ENCODE measurements at regions not wholly inside any gene's neighbourhood (a gene's known extent, or its start where the extent isn't known, plus 50 kb on each side); places are given as distances from the start of the nearest gene placed in this dataset.
"Not testable (repeated sequence)": the region's sequence is repeated elsewhere in the genome, so short reads cannot be mapped to it uniquely, and the experiment has no call there.

DNA sequence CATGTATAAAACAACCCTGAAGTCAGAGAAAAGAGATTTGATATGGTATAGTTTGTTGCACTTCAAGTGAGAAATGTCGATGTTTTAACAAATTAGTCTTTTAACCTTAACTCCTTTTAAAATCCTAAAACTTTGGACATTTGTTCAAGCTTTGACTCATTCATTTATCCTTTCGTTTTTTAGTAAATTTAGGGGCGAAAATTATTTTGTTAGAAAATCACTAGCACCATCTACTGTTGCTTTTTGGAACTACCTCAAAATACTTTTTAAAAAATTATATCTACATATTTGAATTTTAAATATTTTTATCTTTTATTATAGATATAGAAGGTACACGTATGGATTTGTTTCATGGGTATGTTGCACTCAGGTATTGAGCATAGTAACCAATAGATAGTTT is 165.1 kb upstream of the POF1B start:
- Histone ChIP-seq H3K4me3 (ENCODE audit: low read depth, low read length) (peak overlapping the region; percentile 45; the same call in 1 of the 2 replicates), H2AFZ (ENCODE audit: low read length, unreplicated experiment) (peak overlapping the region; percentile 60)

DNA sequence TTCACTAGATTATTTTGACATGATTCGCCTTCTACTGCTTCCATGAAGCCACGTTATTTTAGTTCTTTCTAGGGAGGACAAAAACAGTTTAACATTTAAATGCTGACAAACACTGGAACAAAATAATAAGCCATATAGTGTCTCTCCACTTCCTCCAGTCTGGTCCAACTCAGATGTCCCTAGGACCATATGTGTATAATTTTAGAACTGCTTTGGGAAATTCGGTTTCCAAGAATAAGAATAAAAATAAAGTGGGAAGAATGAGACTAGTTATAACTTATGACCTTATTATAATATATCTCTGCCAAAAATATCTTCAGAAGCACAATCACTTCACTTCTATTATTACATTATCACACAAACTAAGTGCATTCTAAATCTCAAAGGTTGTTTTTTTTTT is 164.4 kb upstream of the POF1B start:
- Histone ChIP-seq H3K4me1 (ENCODE audit: control insufficient read depth, insufficient read depth, low read length, unreplicated experiment) (no peaks in the 10 kb centered on the region), H3K36me3 (ENCODE audit: insufficient read depth, low read length) (no peaks in the 10 kb centered on the region), H3K27ac (ENCODE audit: low read depth, low read length) (no peak overlapping the region), H2AFZ (ENCODE audit: low read length, unreplicated experiment) (no peak overlapping the region), H3K4me3 (ENCODE audit: low read depth, low read length) (no peak overlapping the region), H3K27me3 (ENCODE audit: insufficient read depth, low read length) (no peaks in the 10 kb centered on the region), H3K79me2 (ENCODE audit: control insufficient read depth, insufficient read depth, low read length, unreplicated experiment) (no peaks in the 10 kb centered on the region)

More for the DNA sequence above, 165.1 kb upstream of the POF1B start:
- Histone ChIP-seq H3K27me3 (ENCODE audit: insufficient read depth, low read length) (no peaks in the 10 kb centered on the region), H3K79me2 (ENCODE audit: control insufficient read depth, insufficient read depth, low read length, unreplicated experiment) (no peaks in the 10 kb centered on the region), H3K27ac (ENCODE audit: low read depth, low read length) (no peak overlapping the region), H3K4me1 (ENCODE audit: control insufficient read depth, insufficient read depth, low read length, unreplicated experiment) (no peaks in the 10 kb centered on the region), H3K36me3 (ENCODE audit: insufficient read depth, low read length) (no peaks in the 10 kb centered on the region)

- not testable (repeated sequence) for H3K4me3 ChIP-seq (ENCODE audit: low read depth, low read length)
Measured at GRCh38 chrX:85529141-85529540, 149.7 kb upstream of the POF1B start.

DNA sequence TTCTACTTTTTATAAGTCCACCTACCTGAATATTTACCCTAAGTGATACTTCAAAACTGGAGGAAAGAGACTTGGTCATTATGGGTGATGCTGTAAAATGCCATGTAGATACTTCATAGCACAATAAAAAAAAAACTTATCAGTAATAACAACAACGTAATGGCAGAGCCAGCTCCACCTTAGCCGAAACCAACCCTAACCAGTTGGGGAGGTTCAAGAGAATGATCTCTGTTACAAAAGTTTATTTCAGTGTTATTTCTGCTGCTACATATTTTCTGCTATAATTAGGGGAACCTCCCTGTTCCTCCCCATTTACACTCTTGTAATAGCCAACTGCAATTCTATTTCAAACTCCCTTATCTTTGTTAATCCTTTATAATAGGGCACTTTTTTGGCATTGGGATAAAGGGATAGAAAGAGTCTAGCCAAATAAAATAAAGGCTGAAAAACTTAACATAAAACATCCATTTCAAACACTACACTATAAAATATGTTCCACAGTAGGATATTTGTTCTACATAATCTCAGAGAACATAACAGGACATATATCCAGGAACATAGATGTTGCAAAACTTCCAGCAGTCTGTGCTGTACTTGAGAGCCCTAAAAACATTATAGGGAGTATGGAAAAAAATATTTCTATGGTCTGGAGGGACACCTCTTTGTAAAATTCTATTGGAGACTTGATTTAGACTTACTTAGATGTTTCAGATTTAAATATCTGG is 138.7 kb upstream of the POF1B start:
- H3K4me3 ChIP-seq (ENCODE audit: low read depth, low read length), result no peak overlapping the region
- no peaks in the 10 kb centered on the region for H3K4me1 ChIP-seq (ENCODE audit: control insufficient read depth, insufficient read depth, low read length, unreplicated experiment)
- no peak overlapping the region for H2AFZ ChIP-seq (ENCODE audit: low read length, unreplicated experiment)
- H3K27ac ChIP-seq (ENCODE audit: low read depth, low read length), result no peak overlapping the region
- no peaks in the 10 kb centered on the region for H3K79me2 ChIP-seq (ENCODE audit: control insufficient read depth, insufficient read depth, low read length, unreplicated experiment)
- no peaks in the 10 kb centered on the region for H3K36me3 ChIP-seq (ENCODE audit: insufficient read depth, low read length)
- H3K27me3 ChIP-seq (ENCODE audit: insufficient read depth, low read length), result no peaks in the 10 kb centered on the region

More at GRCh38 chrX:85529141-85529540, 149.7 kb upstream of the POF1B start:
- not testable (repeated sequence) for H3K79me2 ChIP-seq (ENCODE audit: control insufficient read depth, insufficient read depth, low read length, unreplicated experiment); H3K36me3 ChIP-seq (ENCODE audit: insufficient read depth, low read length); H3K4me1 ChIP-seq (ENCODE audit: control insufficient read depth, insufficient read depth, low read length, unreplicated experiment); H3K27ac ChIP-seq (ENCODE audit: low read depth, low read length); H3K27me3 ChIP-seq (ENCODE audit: insufficient read depth, low read length); H2AFZ ChIP-seq (ENCODE audit: low read length, unreplicated experiment)

DNA sequence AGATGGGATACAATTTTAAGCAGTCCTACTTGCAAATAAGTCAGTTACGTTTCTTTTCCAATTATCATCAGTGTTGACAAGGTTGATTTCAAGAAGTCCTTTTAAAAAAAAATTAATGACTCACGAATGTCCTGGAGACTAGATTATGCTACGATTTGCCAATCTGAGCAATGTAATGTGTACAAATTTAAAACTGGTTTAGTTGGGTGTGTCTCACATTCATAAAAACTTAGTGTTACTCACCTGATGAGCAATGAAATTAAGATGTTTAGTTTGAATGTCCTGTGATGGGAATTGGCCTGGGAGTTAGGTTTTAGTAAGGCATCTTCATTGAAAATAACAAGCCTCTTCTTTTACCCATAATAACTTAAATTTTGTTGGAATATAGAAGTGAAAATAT is 136.7 kb upstream of the POF1B start:
- Histone ChIP-seq H3K27me3 (ENCODE audit: insufficient read depth, low read length) (no peaks in the 10 kb centered on the region), H3K79me2 (ENCODE audit: control insufficient read depth, insufficient read depth, low read length, unreplicated experiment) (no peaks in the 10 kb centered on the region), H3K4me1 (ENCODE audit: control insufficient read depth, insufficient read depth, low read length, unreplicated experiment) (no peaks in the 10 kb centered on the region), H3K36me3 (ENCODE audit: insufficient read depth, low read length) (no peaks in the 10 kb centered on the region), H2AFZ (ENCODE audit: low read length, unreplicated experiment) (no peak overlapping the region), H3K4me3 (ENCODE audit: low read depth, low read length) (no peak overlapping the region), H3K27ac (ENCODE audit: low read depth, low read length) (no peak overlapping the region)

DNA sequence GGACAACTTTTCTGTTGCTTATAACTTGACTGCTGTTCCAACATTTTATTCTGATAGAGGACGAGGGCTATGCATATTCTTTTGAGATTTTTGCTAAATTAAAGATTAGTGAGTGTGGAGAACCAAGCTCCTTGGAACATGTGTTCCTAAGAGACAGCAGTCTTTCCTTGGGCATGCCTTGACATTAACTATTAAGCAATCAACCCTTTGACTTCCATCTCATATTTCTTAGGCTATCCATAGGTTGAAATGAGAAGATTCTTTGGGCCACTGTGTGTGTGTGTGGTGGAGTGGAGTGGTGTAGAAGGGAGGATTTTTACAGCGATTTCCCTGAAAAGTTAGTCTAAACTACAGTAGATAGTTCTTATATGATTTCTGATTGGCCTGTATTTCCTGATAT is 127.4 kb upstream of the POF1B start:
- H3K4me3 ChIP-seq (ENCODE audit: low read depth, low read length), result no peak overlapping the region
- H3K4me1 ChIP-seq (ENCODE audit: control insufficient read depth, insufficient read depth, low read length, unreplicated experiment), result no peaks in the 10 kb centered on the region
- no peak overlapping the region for H3K27ac ChIP-seq (ENCODE audit: low read depth, low read length)
- H3K27me3 ChIP-seq (ENCODE audit: insufficient read depth, low read length), result no peaks in the 10 kb centered on the region
- no peaks in the 10 kb centered on the region for H3K79me2 ChIP-seq (ENCODE audit: control insufficient read depth, insufficient read depth, low read length, unreplicated experiment)
- no peaks in the 10 kb centered on the region for H3K36me3 ChIP-seq (ENCODE audit: insufficient read depth, low read length)
- no peak overlapping the region for H2AFZ ChIP-seq (ENCODE audit: low read length, unreplicated experiment)

DNA sequence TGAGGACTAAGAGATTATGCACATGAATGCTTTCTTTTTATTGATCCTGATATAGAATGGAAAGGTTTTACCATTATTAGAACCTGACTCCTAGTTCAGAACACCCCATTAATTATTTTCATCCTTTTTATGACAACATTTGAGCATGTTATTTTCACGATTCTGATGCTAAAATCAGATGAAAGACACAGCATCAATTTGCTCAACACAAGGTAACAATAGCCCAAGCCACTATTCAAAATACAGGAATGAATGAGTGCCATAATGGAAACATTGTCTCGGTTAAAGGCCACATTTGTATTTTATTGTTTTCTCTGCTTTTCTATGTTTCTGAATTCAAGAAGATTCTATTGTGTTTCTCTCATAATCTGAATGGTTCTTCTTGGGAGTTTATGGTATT is 126.3 kb upstream of the POF1B start:
- no peak overlapping the region for H2AFZ ChIP-seq (ENCODE audit: low read length, unreplicated experiment)
- no peaks in the 10 kb centered on the region for H3K27me3 ChIP-seq (ENCODE audit: insufficient read depth, low read length)

DNA sequence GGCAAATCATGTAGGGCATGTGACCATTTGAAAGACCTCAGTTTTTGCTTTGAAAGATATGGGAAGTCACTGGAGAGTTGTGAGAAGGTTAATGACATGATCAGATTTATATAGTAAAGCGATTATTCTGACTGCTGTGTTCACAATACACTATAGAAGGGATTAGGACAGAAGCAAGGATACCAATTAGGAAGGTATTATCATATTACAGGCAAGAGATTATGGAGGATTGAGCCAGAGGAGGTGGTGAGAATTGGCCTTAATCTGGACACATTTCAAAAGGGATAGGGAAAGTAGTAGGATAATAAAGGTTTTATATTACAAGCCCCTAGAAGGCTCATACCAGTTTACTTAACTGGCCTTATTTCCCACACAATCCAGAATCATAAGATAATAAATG is 124.9 kb upstream of the POF1B start:
- H3K36me3 ChIP-seq (ENCODE audit: insufficient read depth, low read length), result no peaks in the 10 kb centered on the region
- H3K27me3 ChIP-seq (ENCODE audit: insufficient read depth, low read length), result no peaks in the 10 kb centered on the region
- no peak overlapping the region for H2AFZ ChIP-seq (ENCODE audit: low read length, unreplicated experiment)
- no peak overlapping the region for H3K4me3 ChIP-seq (ENCODE audit: low read depth, low read length)
- no peak overlapping the region for H3K27ac ChIP-seq (ENCODE audit: low read depth, low read length)
- H3K79me2 ChIP-seq (ENCODE audit: control insufficient read depth, insufficient read depth, low read length, unreplicated experiment), result no peaks in the 10 kb centered on the region
- no peaks in the 10 kb centered on the region for H3K4me1 ChIP-seq (ENCODE audit: control insufficient read depth, insufficient read depth, low read length, unreplicated experiment)

More for the DNA sequence above, 126.3 kb upstream of the POF1B start:
- no peaks in the 10 kb centered on the region for H3K36me3 ChIP-seq (ENCODE audit: insufficient read depth, low read length)
- no peaks in the 10 kb centered on the region for H3K79me2 ChIP-seq (ENCODE audit: control insufficient read depth, insufficient read depth, low read length, unreplicated experiment)
- no peak overlapping the region for H3K4me3 ChIP-seq (ENCODE audit: low read depth, low read length)
- no peaks in the 10 kb centered on the region for H3K4me1 ChIP-seq (ENCODE audit: control insufficient read depth, insufficient read depth, low read length, unreplicated experiment)
- H3K27ac ChIP-seq (ENCODE audit: low read depth, low read length), result no peak overlapping the region

DNA sequence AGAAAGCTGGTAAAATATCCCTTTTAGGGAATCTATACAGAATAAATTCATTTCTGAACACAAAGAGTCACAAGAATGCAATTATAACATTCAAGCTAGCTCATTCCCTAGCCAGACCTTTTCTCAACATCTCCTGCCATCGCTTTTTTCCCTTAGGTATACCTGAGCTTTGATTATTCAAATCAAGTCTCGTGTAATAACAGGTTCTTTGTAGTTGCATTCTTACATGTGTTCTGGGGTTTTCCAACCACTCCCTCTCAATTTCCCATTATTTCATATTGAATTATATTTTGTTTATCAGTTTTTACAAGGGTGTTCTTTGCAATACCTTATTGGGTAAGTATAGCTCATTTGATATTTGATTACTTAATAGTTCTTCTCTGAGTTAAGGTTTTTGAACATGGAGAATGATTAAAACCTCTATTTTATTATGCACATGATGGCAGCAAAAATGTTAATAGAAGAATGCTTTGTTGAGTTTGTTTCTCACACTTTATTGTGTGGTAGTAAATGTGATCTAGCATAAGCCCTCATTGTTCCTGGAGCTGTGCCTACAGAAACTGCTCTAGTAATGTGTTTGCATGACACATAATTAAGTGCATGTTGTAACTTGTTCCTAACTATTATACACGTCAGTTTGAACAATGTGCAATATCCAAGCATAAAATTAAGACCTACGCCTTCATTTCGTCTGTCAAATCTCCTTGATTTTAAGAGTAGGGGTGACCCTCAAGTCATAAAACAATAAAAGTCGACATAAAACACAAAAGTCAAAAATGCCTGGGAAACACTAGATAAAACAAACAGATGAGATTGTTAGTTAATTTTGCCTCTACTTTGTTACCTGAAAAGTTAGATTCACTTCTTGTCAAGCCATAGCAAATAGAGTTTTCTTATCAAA is 124.0 kb upstream of the POF1B start:
- Histone ChIP-seq H3K4me3 (ENCODE audit: low read depth, low read length) (no peak overlapping the region), H3K27me3 (ENCODE audit: insufficient read depth, low read length) (no peaks in the 10 kb centered on the region), H3K79me2 (ENCODE audit: control insufficient read depth, insufficient read depth, low read length, unreplicated experiment) (no peaks in the 10 kb centered on the region), H3K36me3 (ENCODE audit: insufficient read depth, low read length) (no peaks in the 10 kb centered on the region), H2AFZ (ENCODE audit: low read length, unreplicated experiment) (no peak overlapping the region), H3K27ac (ENCODE audit: low read depth, low read length) (no peak overlapping the region), H3K4me1 (ENCODE audit: control insufficient read depth, insufficient read depth, low read length, unreplicated experiment) (no peaks in the 10 kb centered on the region)

GRCh38 chrX:85501349-85501748 is 121.9 kb upstream of the POF1B start:
- Histone ChIP-seq H3K36me3 (ENCODE audit: insufficient read depth, low read length) (no peaks in the 10 kb centered on the region), H3K27ac (ENCODE audit: low read depth, low read length) (no peak overlapping the region), H3K4me3 (ENCODE audit: low read depth, low read length) (no peak overlapping the region), H2AFZ (ENCODE audit: low read length, unreplicated experiment) (no peak overlapping the region), H3K79me2 (ENCODE audit: control insufficient read depth, insufficient read depth, low read length, unreplicated experiment) (no peaks in the 10 kb centered on the region), H3K4me1 (ENCODE audit: control insufficient read depth, insufficient read depth, low read length, unreplicated experiment) (no peaks in the 10 kb centered on the region), H3K27me3 (ENCODE audit: insufficient read depth, low read length) (no peaks in the 10 kb centered on the region)

- Histone ChIP-seq H3K36me3 (ENCODE audit: insufficient read depth, low read length) (no peaks in the 10 kb centered on the region), H2AFZ (ENCODE audit: low read length, unreplicated experiment) (no peak overlapping the region), H3K79me2 (ENCODE audit: control insufficient read depth, insufficient read depth, low read length, unreplicated experiment) (no peaks in the 10 kb centered on the region), H3K27me3 (ENCODE audit: insufficient read depth, low read length) (no peaks in the 10 kb centered on the region), H3K27ac (ENCODE audit: low read depth, low read length) (no peak overlapping the region), H3K4me3 (ENCODE audit: low read depth, low read length) (no peak overlapping the region), H3K4me1 (ENCODE audit: control insufficient read depth, insufficient read depth, low read length, unreplicated experiment) (no peaks in the 10 kb centered on the region)
Measured at GRCh38 chrX:85499400-85499799, 119.9 kb upstream of the POF1B start.

All from ACC112 (cell line).